NCI-H345 (cell line): ENCODE measurements at regions not wholly inside any gene's neighbourhood (a gene's known extent, or its start where the extent isn't known, plus 50 kb on each side); places are given as distances from the start of the nearest gene placed in this dataset.

Source experiments
- DNase-seq: peaks from one replicate; lab custom pipeline; 2025; lab: John Stamatoyannopoulos, UW

DNA sequence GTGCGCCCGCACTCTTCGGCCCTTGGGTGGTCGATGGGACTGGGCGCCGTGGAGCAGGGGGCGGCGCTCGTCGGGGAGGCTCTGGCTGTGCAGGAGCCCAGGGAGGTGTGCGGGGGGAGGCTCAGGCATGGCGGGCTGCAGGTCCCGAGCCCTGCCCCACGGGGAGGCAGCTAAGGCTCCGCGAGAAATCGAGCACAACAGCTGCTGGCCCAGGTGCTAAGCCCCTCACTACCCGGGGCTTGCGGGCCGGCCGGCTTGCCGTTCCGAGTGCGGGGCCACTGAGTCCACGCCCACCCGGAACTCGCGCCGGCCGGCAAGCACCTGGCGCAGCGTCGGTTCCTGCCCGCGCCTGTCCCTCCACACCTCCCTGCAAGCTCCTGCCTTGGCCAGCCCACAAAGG lies 462.3 kb upstream of the JARID2 start:
- DNase-seq = no peak

DNA sequence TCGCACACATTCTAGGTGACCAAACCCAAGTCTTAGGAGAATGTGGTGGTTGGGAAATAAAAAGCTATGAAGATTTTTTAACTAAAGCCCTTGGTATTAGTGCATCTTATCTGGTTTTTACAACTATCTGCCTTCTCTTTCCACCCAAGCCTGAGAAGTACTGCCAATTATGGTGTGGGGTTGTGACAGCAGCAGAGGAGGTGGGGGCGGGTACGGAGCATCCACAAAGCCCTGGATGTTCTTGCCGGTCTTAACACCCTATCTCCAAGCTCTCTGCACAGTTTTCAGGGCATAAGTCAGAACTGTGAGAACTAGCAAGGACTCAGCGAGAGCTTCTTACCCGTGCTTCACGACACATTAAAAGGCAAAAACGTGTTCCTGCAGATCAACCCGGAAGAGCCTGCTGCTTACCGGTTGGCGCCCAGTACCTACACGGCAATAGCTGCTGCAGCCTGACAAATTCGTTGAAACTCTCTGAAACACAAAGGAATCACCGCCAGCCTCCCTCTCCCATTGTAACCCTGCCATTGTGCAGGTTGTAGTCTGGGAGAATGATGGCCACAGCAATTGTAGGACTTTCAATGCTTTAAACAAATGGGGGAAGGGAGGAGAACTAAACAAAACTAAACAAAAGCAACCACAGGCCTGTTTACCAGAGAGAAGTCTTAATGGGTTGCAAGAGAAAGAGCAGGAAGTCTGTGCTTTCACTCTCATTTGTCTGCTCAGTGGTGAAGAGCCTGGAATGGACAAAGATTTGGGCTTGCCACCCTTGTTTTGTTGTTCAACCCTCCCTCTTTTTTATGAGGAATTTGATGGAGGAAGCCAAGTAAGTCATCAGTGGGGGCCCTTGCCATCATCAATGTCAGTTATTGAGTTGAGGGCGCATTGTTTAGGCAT lies 461.0 kb upstream of the JARID2 start:
- DNase-seq = peak; percentile 54

DNA sequence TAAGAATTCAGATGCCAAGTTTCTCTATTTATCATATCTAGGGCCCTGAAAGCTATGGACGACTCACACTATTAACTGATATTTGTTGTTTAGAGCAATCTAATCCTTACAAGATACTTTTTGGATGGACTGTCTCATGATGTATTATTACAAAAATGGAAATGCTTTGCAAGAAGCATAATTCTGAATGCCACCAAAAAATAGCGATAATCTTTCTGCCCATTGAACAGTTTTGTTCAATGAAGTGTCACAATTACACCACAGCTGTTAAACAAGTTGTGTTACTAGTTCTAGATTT lies 460.4 kb upstream of the JARID2 start:
- no peak for DNase-seq

DNA sequence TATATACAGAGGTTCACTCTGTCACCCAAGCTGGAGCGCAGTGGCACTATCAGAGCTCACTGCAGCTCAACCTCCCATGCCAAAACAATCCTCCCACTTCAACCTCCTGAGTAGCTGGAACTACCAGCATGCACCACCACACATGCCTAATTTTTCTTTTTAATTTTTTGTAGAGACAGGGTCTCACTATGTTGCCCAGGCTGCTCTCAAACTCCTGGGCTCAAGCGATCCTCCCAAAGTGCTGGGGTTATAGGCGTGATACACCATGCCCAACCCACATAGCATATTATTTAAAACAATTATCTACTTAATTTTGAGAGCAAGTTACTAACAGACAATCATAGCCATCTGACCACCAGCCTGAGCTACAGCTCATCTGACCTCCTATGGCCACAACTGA lies 459.9 kb upstream of the JARID2 start:
- DNase-seq = no peak

DNA sequence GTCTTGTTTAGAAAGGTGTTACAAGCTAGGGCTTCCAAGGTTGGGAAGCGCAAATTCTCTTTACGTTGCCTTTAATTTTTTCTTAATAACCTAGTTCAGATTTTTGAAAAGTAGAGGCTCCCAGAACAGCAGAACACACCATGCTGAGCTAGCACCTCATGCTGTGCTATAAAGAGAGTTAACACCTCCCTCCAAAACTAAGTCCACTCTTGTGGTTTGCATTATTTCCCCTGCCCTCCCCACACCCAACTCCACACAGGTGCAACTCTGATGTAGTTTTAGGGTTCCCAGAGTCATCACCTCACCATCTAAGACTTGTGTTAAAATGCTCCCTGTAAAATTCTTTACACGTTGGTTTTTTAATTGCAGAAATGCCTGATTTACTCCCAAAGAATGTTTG lies 459.4 kb upstream of the JARID2 start:
- DNase-seq = no peak

DNA sequence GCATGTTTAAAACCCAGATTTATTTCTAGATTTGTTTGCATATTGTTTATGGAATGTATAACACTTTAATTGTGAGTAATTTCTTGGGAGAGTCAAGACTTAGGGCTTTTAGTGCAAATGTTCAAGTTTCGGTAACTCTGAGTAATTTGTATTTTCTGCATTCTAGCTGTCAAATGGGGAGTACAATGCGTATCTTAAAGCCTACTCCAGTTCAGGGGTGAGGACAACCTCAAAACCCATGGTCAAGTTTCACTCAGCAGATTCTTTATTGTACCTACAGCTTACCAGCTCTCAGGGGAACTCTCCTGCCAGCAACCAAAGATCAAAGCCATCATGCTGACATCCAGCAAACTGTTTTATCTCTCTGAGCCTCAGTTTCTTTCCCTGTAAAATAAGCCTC lies 458.6 kb upstream of the JARID2 start:
- no peak for DNase-seq

DNA sequence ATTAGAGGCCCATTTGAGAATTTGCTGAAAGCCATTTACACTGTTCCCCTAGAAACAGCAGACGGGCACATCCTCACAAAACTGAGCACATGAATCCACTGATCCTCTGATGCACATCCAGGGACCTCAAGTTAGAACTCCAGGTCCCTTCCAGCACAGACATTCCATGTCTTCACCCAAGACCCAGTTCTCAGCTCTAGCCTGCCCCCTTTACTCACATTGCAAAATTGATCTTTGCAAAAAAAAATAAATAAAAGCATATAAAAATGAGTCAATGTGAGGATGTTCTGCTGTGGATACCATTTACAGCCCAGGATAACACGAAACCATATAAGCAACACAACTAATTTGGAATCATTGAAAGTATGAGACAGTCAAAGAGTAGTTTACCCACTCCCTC lies 458.2 kb upstream of the JARID2 start:
- DNase-seq = no peak

DNA sequence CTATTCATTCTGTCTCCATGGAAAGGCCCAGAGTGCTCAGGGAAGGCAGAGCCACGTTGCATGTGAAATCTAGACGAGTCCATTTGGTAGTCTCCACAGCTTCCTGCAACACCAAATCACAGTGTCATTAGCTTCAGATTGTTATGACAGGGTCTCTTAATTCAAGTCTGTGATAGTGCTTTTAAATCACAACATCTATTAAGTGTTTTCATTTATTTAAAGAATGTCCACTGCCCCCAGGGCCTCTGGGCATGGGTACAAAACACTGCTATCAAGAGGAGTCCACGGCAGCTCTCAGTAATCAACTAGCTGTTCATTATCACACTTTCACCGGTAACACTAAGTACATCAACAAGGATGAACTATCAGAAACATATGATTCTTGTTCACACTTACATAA lies 455.9 kb upstream of the JARID2 start:
- DNase-seq = no peak

DNA sequence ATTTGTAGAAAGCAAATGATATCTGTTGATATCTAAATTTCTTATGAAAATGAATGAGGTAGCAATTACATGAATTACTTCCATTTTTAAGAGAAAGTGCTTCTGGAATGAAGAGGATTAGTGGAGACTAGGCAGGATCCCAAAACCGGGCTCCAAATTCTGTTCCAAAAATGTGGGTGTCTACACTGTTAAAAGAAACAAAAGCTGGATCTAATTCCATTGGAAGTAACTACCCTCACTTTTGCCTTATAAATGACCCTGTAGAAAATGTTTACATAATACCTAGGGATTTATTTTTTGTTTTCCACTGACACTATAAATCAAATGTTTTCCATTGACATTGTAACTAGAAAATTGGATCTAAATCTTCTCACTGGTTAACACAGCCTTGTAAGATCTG lies 454.9 kb upstream of the JARID2 start:
- DNase-seq = no peak

DNA sequence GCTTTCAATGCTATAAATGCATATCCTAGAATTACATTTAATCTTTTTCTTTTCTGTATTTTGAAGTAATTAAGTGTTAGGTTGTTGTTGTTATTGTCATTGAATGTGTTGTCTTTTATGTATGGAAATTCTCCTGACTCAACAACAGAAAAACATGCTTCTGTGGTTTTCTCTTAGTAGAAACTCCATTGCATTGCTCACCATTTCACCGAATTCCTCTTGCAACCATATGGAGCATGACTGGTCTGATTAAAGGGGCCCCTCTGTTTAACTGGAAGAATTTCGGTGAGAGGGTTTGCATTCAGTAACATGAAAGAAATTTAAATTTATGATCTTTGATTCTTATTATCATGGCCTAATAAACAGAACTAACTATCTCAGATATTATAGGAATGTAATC lies 454.3 kb upstream of the JARID2 start:
- DNase-seq = no peak

DNA sequence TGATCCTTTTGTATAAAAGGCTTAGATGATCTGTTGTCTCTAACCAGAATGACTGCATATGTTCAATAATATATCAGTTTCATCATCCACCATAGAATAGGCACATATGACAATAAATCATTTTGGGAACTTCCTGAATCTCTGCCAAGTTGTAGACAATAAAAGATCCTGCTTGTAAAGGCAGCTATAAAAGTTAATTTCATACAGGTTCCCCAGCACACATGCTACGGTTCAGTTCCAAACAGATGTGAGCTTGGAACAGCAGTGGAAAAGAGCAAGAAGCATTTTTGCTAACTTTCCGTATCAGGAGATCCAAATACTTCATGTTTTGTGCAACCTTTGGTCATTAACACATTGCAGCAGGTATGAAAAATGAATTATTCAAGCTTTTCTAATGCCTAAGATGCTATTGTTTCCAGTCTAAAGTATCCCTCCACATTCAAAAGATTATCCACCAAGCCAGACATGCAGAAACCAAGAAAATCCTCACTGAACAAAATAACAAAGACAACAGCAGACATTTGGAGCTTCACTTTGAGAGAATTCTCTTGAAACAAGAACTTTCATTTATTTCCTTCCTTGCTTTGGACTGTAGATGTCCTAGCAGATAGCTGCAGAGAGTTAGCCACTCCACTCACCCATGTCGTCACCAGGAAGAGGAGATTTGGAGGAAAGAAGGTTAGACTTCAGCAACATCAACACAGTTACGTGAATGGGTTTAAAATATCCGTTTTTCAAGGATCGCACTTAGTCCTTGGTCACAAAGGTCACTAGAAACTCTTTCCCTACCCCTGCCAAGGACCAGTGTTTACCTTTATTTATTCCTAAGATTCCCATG lies 453.5 kb upstream of the JARID2 start:
- DNase-seq = no peak

DNA sequence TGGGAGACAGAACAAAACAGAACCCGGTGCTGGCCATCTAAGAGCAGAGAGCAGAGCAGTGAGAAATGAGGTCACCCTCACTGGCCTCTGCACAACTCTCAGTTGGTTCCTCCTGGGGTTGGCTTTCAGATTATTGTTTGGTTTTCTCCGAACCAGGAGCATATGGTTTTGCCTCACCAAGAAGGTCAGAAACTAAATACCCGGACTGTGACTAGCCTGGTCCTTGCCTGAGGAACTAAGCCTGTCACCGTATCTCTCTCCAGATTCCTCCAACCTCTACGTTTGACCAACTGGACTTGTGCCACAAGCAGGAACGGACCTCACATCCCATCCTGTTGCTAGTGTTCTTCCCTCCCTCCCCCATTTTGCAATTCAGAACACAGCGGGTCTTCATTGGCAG lies 450.4 kb upstream of the JARID2 start:
- DNase-seq = no peak

DNA sequence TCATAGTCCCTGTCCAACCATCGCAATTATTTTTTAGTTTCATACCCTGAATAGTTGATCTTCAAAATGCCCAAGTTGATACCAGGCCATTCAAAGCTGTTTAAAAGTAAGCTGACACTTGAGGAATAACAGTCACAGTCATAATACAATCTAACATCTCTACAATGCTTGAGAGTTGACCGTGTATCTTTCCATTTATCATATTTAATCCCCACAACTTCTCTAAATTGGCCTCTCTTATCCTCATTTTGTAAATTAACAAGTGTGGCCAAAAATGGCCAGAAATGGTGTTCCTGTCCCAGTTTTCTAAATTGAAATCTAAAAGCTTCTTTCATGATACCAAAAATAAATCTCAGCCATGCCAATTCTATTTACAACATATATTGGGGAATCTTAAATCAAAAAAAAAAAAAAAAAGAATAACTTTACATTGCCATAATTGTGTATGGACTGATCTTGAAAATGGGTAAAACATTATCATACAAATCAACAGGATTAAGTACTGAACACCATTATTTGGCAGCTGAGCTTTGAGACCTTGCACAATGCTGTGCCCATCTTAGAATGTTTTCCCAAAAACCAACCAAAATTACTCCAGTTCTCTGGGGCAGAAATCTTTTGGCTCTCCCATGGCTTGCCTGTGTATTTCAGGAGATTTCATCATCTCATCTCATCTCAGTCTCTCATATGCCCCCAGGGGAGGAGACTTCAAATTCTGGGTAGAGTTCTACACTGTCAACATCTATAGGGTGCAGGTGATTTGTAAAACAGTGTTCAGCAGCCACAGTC lies 448.7 kb upstream of the JARID2 start:
- DNase-seq = no peak

DNA sequence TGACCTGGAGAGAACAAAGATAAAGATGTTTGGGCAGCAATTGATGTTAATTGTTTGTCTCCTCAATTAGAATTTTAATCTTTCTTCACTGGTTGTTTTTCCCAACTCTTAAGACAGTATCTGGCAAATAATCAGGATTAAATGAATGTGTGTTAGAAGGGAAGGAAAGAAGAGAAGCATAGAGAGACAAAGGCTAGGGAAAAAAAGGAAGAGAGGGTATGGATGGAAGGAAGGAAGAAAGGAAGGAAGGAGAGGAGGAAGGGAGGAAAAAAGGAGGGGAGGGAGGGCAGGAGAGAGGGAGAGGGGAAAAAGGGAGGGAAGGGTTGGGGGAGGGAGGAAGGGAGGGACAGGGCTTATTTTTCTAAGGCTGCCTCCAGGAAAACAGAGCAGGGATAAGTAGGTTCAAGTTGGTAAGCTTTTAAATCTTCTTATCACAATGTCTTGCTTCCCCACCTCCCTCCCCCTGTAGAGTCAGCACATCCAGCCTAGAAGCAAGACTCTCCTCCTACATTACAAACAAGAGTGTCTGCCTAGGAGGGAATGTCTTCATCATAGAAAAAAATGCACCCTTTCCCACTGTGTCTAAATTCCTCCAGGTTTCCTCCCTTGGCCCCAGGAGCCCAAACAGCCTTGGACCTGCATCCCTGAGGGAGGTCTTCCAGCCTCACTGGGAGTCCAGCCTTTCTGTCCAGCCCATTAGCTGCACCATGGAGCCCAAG lies 447.8 kb upstream of the JARID2 start:
- DNase-seq = no peak

DNA sequence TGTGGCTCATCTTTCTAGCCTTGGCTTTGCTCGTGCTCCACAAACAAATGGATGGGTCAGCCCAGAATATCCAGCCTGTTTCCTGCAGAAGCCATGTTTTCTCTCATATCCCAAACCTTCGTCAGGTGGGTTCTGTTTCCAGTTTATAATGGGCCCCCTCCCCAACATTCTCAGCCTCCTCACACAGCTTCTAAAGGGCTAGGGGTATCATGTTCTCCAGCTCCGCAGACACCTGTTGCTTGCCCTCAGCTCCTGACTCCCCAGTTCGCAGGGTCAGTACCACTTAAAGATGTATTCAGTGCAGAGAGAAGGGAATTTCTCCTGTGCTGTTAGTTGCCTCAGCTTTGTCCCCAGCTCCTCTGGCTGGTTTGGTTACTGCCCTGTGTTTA lies 447.3 kb upstream of the JARID2 start:
- no peak for DNase-seq

DNA sequence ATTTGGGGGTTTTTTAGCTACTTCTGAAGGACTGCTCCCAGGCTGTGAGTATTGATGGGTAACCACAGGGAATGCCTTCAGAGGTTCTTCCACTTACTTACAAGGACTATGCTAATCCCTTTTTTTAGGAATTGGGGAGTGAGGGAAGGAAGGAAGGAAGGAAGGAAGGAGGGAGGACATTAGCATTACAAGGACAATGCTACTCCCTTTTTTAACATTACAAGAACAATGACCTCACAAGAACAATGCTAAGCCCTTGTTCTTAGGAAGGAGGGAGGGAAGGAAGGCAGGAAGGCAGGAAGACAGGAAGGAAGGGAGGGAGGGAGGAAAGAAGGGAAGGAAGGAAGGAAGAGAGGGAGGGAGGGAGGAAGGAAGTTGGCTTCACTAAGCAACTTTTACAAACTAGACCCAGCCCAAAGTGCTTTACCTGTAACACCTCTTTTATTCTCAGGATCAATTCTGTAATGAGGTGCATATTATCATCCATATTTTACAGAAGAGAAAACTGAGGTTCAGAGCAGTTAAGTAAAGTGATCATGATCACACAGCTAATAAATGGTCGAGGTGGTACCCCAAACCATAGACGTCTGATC lies 446.8 kb upstream of the JARID2 start:
- no peak for DNase-seq

DNA sequence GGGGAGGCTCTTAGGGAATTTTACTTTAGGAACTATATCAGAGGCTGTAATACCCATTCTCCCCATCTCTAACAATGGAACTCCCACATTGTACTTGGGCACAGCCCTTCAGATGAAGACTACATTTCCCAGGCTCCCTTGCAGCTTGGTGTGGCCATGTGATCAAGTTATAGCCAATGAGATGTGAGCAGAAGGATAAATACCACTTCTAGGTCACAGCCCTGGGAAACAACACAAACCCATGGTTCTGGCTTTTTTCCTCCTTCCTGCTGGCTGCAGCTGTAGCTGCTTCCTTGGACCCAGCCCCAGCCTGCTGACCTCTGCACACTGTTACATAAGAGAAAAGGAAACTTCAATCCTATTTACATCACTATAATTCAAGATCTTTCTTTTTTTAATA lies 445.9 kb upstream of the JARID2 start:
- DNase-seq = no peak

DNA sequence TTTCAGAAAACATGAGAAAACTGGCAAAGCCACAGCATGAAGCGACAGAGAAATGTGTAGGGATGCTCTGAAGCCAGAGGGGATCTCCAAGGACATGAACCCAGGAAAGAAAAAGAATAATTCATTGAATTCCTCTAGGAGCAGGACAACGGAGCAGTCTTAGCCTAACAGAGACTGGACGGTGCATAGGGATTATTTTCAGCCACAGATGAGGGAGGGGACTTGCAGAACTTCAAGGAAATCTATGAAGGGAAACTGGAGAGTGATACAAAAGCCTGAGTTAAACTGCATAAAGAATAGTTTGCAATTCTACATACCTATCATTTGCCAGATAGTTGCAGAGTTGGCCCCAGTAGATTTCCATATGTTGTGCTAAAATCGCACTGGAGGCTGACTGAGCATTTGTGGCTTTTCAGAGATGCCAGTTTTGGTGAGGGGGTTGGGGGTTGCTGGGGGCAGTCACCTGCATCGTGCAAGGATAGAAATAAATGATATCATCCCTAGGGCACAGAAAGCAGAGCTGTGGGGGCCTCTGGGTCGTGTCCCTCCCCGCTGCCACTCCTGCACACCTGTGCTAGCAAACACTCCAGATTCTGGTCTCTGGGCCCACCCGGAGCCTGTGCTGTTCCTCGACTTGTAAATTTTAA lies 443.2 kb upstream of the JARID2 start:
- no peak for DNase-seq

DNA sequence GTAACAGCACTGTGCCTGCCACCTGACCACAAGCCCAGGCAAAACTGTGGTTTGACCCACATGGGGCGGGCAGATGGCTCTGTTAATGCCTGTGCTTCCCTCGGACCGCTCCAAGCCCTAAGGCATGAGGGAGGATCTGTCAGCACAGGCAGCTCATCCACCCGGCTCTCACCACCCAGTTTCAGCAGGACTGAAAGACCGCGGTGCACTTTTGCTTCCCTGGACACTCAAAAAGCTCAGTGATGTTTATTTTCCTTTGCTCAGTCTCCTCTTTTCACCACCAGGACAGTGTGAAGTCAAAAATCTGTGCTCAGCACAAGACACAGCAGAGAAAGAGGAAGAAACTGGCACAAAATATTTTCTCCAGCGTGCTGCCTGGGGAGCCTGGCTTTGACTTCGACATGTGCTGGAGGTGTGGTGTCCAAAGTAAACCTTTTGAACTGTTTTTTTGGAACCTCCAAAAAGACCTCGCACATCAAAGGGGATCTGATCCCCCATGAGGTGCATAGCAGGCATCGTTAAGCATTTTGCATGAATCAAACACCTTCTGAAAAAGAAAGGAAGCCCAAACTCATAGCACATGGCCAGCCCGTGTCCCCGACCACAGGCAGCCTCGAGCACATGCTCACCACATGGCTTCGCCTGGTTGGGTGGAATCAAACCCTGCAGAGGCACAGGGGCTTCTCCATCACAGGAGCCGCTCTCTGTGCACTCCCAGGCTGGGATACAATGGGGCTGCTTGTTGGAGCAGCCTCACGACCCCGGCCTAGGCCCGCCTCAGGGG lies 441.7 kb upstream of the JARID2 start:
- no peak for DNase-seq

DNA sequence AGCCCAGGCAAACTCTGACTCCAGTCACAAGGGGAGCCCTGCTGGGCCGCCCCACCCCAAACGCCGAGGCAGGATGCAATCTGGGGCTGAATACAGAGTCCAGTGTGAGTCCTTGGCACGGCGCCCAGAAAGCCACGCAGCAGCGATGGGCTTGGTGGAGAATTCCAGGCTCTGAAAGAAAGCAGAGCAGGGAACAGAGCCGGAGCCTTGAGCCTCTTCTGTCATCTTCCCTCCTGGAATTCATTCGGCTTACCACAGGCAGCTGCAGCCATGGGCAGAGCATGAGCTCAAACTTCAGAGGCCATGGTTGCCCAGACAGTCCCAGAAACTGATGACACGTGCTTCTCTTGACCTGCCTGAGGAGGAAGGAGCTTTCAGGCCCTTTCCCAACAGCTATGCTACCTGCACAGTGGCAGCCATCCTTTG lies 441.1 kb upstream of the JARID2 start:
- DNase-seq = peak; percentile 67
